MM.1S (cell line): ENCODE measurements at regions not wholly inside any gene's neighbourhood (a gene's known extent, or its start where the extent isn't known, plus 50 kb on each side); places are given as distances from the start of the nearest gene placed in this dataset.

Experiments used
- CTCF ChIP-seq: fragments of 300-600 bp; sonication (generic); IDR thresholded peaks from 2 replicates; pipeline ENCODE4 v1.5.1; 2016; ENCODE audit warnings: antibody characterized with exemption, low read length, mixed read lengths
- EZH2 ChIP-seq: fragments of 300-600 bp; sonication (generic); optimal IDR thresholded peaks from 2 replicates; pipeline ENCODE3; 2017; ENCODE audit warnings: low read depth, mild to moderate bottlenecking, antibody characterized with exemption, low read length, mixed read lengths

DNA sequence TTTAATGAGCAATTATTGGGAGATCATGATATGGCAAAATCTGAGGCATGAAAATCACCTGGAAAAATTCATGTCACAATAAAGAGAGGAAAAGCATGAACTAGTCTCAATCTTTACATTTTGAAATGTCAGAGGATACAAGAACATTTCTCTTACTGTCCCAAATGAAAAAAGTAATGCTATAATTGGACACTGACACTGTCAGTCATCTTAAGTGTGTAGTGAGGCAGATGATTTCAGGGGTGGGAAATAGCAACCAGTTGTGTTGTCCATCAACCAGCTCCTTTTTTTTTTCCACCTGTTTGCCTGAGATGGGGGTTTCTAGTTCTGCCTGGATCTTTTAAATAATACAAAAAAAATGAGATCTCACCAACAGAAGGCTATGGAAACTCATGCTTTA lies 646.2 kb downstream of the KCNT2 start:
- TF ChIP-seq CTCF = no peak
- no peak for TF ChIP-seq EZH2
